ENCODE measurements at regions not wholly inside any gene's neighbourhood (a gene's known extent, or its start where the extent isn't known, plus 50 kb on each side); places are given as distances from the start of the nearest gene placed in this dataset.

DNA sequence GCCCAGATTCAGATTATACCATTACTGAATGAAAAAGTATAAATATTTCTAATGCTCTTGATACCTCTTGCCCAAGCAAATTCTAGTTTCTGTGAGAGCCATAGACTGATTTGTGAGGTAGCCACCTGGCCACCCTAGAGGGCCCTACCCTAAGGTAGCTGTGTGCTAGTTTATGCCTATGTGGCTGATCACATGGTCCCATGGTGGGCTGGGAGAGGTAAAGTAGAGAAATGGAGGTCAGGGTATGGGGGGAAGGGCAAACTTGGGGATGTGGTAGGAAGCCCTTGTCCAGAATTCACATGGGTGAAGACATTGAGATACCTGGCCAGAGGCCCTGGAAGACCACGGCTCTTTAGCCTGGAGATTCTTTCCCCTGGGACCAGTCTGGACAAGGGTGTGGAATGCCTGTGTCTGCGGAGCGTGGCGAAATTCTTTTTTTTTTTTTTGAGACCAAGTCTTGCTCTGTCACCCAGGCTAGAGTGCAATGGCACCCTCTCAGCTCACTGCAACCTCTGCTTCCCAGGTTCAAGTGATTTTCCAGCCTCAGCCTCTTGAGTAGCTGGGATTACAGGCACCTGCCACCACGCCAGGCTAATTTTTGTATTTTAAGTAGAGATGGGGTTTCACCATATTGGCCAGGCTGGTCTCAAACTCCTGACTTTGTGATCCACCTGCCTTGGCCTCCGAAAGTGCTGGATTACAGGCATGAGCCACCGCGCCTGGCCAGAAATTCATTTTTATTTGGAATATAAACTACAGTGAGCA is 639.4 kb downstream of the ACTR3B start:
- H3K9ac ChIP-seq: no peak overlapping the region
- H3K4me1 ChIP-seq: no peaks in the 10 kb centered on the region
- H3K9me3 ChIP-seq: peaks cover 3% of the 10 kb centered on the region
- no peaks in the 10 kb centered on the region for H3K27me3 ChIP-seq
- H4K20me1 ChIP-seq: no peaks in the 10 kb centered on the region
- no peak for TF ChIP-seq Cebpa-rat (IDR thresholded peaks at IDR 0.05)
- no peak overlapping the region for H3K27ac ChIP-seq
- H3K4me2 ChIP-seq: no peak overlapping the region
- no peak overlapping the region for H3K4me3 ChIP-seq
- H3K36me3 ChIP-seq: no peaks in the 10 kb centered on the region

- Histone ChIP-seq H3K9ac (no peak overlapping the region), H4K20me1 (no peaks in the 10 kb centered on the region), H3K36me3 (no peaks in the 10 kb centered on the region), H3K27ac (no peak overlapping the region), H3K4me1 (no peaks in the 10 kb centered on the region), H3K4me3 (no peak overlapping the region), H3K4me2 (no peak overlapping the region), H3K27me3 (no peaks in the 10 kb centered on the region), H3K9me3 (no peaks in the 10 kb centered on the region)
- no peak for TF ChIP-seq Cebpa-rat (IDR thresholded peaks at IDR 0.05)
These were observed 640.0 kb downstream of the ACTR3B start for GRCh38 chr7:153399554-153399940.

GRCh38 chr7:153400735-153401593 is 641.4 kb downstream of the ACTR3B start:
- H3K4me3 ChIP-seq: no peak overlapping the region
- H3K27me3 ChIP-seq: no peaks in the 10 kb centered on the region
- no peaks in the 10 kb centered on the region for H3K4me1 ChIP-seq
- no peak for TF ChIP-seq Cebpa-rat (IDR thresholded peaks at IDR 0.05)
- H3K36me3 ChIP-seq: no peaks in the 10 kb centered on the region
- no peak overlapping the region for H3K27ac ChIP-seq
- no peak overlapping the region for H3K9ac ChIP-seq
- H3K9me3 ChIP-seq: no peaks in the 10 kb centered on the region
- H4K20me1 ChIP-seq: no peaks in the 10 kb centered on the region
- H3K4me2 ChIP-seq: no peak overlapping the region

GRCh38 chr7:153401795-153402720 is 642.5 kb downstream of the ACTR3B start:
- Histone ChIP-seq H3K9ac (no peak overlapping the region), H3K4me1 (no peaks in the 10 kb centered on the region), H3K4me3 (no peak overlapping the region), H3K4me2 (no peak overlapping the region), H3K27me3 (no peaks in the 10 kb centered on the region), H3K9me3 (no peaks in the 10 kb centered on the region), H4K20me1 (no peaks in the 10 kb centered on the region), H3K27ac (no peak overlapping the region), H3K36me3 (no peaks in the 10 kb centered on the region)
- TF ChIP-seq Cebpa-rat (IDR thresholded peaks at IDR 0.05): no peak

DNA sequence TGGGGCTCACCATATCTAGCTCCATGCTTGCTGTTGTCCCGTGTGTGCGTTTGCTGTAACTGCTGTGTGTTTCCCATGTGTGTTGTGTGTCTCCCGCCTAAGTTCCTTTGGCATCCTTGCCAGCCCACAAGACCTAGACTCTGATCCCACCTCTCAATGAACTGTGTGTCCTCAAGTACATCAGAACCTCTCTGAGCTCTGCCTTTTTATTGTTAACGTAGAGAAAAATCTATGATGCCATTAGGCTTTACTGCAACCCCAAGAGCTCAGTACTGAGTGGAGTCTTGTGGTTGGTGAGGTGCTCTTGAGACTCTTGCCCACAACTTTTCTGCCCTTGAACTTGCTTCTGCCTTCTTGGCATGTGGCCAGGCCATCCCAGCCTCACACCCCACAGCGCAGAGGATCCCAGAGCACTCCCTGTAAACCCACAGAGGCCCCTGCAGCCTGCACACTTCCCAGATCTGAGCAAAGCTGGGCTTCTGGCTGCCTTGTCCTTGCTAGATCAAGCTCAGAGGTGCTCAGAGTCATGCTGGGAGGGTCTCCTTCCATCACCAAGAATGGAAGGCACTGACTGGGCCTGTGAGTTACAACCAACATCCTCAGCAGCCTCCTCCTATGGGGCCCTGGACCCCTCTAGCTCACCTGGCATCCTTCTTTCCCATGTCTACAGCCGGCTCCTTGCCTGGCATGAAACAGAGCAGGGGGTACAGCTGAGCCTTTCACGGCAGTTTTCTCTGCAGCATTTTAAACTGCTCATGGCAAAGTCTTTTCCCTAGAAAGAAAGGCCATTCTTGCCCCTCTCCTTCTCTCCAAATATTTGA is 643.4 kb downstream of the ACTR3B start:
- no peaks in the 10 kb centered on the region for H3K9me3 ChIP-seq
- no peak overlapping the region for H3K4me2 ChIP-seq
- no peak for TF ChIP-seq Cebpa-rat (IDR thresholded peaks at IDR 0.05)
- no peaks in the 10 kb centered on the region for H3K4me1 ChIP-seq
- no peaks in the 10 kb centered on the region for H3K27me3 ChIP-seq
- no peaks in the 10 kb centered on the region for H3K36me3 ChIP-seq
- no peak overlapping the region for H3K27ac ChIP-seq
- no peak overlapping the region for H3K4me3 ChIP-seq
- no peaks in the 10 kb centered on the region for H4K20me1 ChIP-seq
- H3K9ac ChIP-seq: no peak overlapping the region

DNA sequence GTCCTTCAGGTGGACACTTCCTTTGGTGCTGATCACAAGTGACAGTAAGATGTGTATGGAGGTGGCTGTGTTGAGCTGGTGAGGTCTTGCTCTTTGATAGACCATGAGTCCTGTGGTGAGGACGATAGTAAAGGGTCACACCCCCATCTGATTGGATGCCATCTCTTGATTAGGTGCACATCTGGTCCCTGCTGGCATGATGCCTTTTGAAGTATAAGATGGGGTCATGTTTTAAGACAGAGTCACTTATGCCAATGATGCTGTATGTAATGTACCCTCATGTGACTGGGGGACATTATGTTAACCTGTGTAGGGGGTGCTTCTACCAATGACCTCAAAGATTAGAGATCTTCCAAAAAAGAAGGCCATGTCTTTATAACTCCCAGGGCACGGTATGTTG is 644.6 kb downstream of the ACTR3B start:
- Histone ChIP-seq H3K27me3 (no peaks in the 10 kb centered on the region), H3K36me3 (no peaks in the 10 kb centered on the region), H3K9ac (no peak overlapping the region), H4K20me1 (no peaks in the 10 kb centered on the region), H3K4me3 (no peak overlapping the region), H3K9me3 (no peaks in the 10 kb centered on the region), H3K4me1 (no peaks in the 10 kb centered on the region), H3K4me2 (no peak overlapping the region), H3K27ac (no peak overlapping the region)
- no peak for TF ChIP-seq Cebpa-rat (IDR thresholded peaks at IDR 0.05)

DNA sequence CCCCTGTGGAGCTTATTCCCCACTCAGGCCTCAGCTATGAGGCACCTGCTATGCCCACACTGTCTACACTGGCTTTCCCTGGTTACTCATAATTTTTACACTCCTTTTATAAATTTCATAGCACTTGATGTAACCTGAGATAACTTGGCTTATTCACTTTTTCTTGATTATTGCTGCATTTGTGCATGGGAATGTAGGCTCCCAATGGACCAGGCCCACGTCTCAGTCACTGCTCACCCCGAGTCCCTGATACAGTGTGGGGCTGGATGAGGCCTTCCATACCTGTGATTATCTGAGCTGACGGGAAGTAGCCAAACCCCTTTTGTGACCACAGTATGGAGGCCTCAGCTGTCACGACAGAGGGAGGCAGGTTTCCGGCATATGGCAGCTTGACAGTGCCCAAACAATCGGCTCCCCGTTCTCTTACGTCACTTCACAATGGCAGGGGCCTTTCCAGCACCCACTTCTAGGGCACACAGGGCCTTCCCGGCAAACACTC is 645.3 kb downstream of the ACTR3B start:
- no peaks in the 10 kb centered on the region for H3K9me3 ChIP-seq
- no peaks in the 10 kb centered on the region for H3K27me3 ChIP-seq
- H4K20me1 ChIP-seq: no peaks in the 10 kb centered on the region
- no peak for TF ChIP-seq Cebpa-rat (IDR thresholded peaks at IDR 0.05)
- H3K4me2 ChIP-seq: no peak overlapping the region
- H3K4me1 ChIP-seq: no peaks in the 10 kb centered on the region
- H3K36me3 ChIP-seq: no peaks in the 10 kb centered on the region
- no peak overlapping the region for H3K4me3 ChIP-seq
- no peak overlapping the region for H3K9ac ChIP-seq
- H3K27ac ChIP-seq: no peak overlapping the region

- Histone ChIP-seq H4K20me1 (no peaks in the 10 kb centered on the region), H3K4me3 (no peak overlapping the region), H3K36me3 (no peaks in the 10 kb centered on the region), H3K9me3 (peaks cover 5% of the 10 kb centered on the region; the same call in 1 of the 2 replicates), H3K27ac (no peak overlapping the region), H3K9ac (no peak overlapping the region), H3K27me3 (no peaks in the 10 kb centered on the region), H3K4me2 (no peak overlapping the region), H3K4me1 (no peaks in the 10 kb centered on the region)
- TF ChIP-seq Cebpa-rat (IDR thresholded peaks at IDR 0.05): no peak
These were observed 646.3 kb upstream of the DPP6 start for GRCh38 chr7:153405704-153406485.
